MCF 10A (cell line): ENCODE measurements at regions not wholly inside any gene's neighbourhood (a gene's known extent, or its start where the extent isn't known, plus 50 kb on each side); places are given as distances from the start of the nearest gene placed in this dataset.

Source experiments
- BruUV-seq: library from RNA; stranded (reverse); fragments of 400-500 nt; replicated peaks from 2 replicates; lab custom pipeline; 2021; lab: Mats Ljungman, UMichigan
- CTCF ChIA-PET: fragments of 300-600 bp; sonication (Branson Sonifier 250); formaldehyde crosslinking; extraction: SDS; loops from one replicate; lab custom pipeline; 2021; ENCODE audit warnings: antibody characterized with exemption, inconsistent platforms; lab: Yijun Ruan, JAX
- POLR2A ChIA-PET: fragments of 300-600, 350-650 bp; sonication (Branson Sonifier 250); formaldehyde crosslinking; extraction: SDS; loops from one replicate; lab custom pipeline; 2020; ENCODE audit warnings: antibody characterized with exemption, inconsistent platforms; lab: Yijun Ruan, JAX
- DNase-seq: peaks from one replicate; pipeline ENCODE4 v3.0.0-alpha.2; 2018; ENCODE audit not compliant: unreplicated experiment
- H3K27ac Mint-ChIP-seq: one replicate; pipeline ENCODE4 v1.8.0; 2022; ENCODE audit warnings: mild to moderate bottlenecking, low read depth, mixed read lengths; ENCODE audit not compliant: unreplicated experiment
- H3K27me3 Mint-ChIP-seq: one replicate; pipeline ENCODE4 v1.8.0; 2022; ENCODE audit warnings: mixed read lengths; ENCODE audit not compliant: insufficient read depth, unreplicated experiment
- H3K36me3 Mint-ChIP-seq: one replicate; pipeline ENCODE4 v1.8.0; 2022; ENCODE audit warnings: mild to moderate bottlenecking, moderate library complexity, mixed read lengths; ENCODE audit not compliant: insufficient read depth, unreplicated experiment
- H3K4me1 Mint-ChIP-seq: one replicate; pipeline ENCODE4 v1.8.0; 2022; ENCODE audit warnings: mixed read lengths; ENCODE audit not compliant: insufficient read depth, unreplicated experiment
- H3K4me3 Mint-ChIP-seq: one replicate; pipeline ENCODE4 v1.8.0; 2022; ENCODE audit warnings: mild to moderate bottlenecking, moderate library complexity, mixed read lengths; ENCODE audit not compliant: unreplicated experiment
- H3K9me3 Mint-ChIP-seq: one replicate; pipeline ENCODE4 v1.8.0; 2022; ENCODE audit warnings: mixed read lengths; ENCODE audit not compliant: unreplicated experiment
- intact Hi-C: fragments of 100-400 bp; cut with micrococcal nuclease; formaldehyde crosslinking; loops from 2 replicates; pipeline ENCODE4 v1.14.1; 2022
- TF ChIP-seq, protein P1 (sequence below): fragments of 200-600 bp; IDR thresholded peaks from one replicate; pipeline ENCODE4 v1.8.0; 2022; ENCODE audit warnings: antibody characterized with exemption, mild to moderate bottlenecking; ENCODE audit not compliant: unreplicated experiment

DNA sequence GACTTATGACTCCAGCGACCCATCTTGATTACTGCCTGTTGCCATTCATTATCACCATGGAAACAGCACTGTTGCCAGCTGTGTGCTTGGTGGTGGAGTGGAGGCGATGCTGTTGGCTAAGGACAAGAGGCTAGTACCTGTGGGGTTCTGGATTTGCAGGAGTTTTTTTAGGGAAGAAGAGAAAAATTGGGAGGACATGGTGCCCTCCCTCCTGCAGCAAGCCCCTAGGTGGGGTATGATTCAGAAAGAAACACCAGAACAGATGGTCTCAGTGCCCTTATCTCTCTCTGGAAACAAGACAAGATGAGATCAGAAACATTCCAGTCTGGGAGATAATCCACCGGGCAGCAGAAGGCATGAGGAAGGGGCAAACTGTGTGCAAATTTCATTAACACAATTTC lies 87.8 kb upstream of the TLR4 start:
- no peaks in the 10 kb centered on the region for H3K4me1 Mint-ChIP-seq
- no peaks in the 10 kb centered on the region for H3K36me3 Mint-ChIP-seq
- peaks cover 42% of the 10 kb centered on the region for H3K9me3 Mint-ChIP-seq
- ChIA-PET POLR2A (no interaction called here), CTCF (interaction anchor here (1.4 kb wide), 1 partner anchor 11 kb away, joined by 4 read pairs; no protein-coding TSS in a partner anchor)
- DNase-seq: no peak
- no TSS peak for BruUV-seq
- TF ChIP-seq, protein P1, sequence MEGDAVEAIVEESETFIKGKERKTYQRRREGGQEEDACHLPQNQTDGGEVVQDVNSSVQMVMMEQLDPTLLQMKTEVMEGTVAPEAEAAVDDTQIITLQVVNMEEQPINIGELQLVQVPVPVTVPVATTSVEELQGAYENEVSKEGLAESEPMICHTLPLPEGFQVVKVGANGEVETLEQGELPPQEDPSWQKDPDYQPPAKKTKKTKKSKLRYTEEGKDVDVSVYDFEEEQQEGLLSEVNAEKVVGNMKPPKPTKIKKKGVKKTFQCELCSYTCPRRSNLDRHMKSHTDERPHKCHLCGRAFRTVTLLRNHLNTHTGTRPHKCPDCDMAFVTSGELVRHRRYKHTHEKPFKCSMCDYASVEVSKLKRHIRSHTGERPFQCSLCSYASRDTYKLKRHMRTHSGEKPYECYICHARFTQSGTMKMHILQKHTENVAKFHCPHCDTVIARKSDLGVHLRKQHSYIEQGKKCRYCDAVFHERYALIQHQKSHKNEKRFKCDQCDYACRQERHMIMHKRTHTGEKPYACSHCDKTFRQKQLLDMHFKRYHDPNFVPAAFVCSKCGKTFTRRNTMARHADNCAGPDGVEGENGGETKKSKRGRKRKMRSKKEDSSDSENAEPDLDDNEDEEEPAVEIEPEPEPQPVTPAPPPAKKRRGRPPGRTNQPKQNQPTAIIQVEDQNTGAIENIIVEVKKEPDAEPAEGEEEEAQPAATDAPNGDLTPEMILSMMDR: no peak
- no peak overlapping the region for H3K27ac Mint-ChIP-seq
- intact Hi-C loops: no loop called here
- H3K4me3 Mint-ChIP-seq: no peak overlapping the region
- no peaks in the 10 kb centered on the region for H3K27me3 Mint-ChIP-seq

DNA sequence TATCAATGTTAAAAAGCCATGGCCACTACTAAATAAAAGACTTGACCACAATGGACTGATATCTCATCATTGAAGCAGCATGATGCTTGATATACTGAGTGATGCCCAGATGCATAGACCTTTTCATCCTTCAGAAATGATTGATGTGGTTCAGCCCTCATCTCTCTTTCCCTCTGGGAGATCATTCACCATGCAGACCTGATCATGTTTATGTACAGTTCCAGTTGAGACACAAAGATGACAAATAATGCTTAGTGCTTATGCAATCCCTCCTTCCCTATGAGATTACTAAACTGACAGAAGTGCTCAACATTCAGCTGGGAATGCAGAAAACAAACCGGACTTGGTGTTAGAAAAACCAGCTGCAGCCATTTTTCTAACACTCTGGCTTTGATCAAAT lies 91.9 kb upstream of the TLR4 start:
- H3K27ac Mint-ChIP-seq: no peak overlapping the region
- H3K36me3 Mint-ChIP-seq: no peaks in the 10 kb centered on the region
- DNase-seq: peak; percentile 27
- intact Hi-C loops: no loop called here
- H3K4me1 Mint-ChIP-seq: no peaks in the 10 kb centered on the region
- BruUV-seq: no TSS peak
- POLR2A ChIA-PET: no interaction called here
- peaks cover 21% of the 10 kb centered on the region for H3K9me3 Mint-ChIP-seq
- TF ChIP-seq, protein P1: no peak
- H3K4me3 Mint-ChIP-seq: no peak overlapping the region
- no peaks in the 10 kb centered on the region for H3K27me3 Mint-ChIP-seq
- CTCF ChIA-PET: no interaction called here

DNA sequence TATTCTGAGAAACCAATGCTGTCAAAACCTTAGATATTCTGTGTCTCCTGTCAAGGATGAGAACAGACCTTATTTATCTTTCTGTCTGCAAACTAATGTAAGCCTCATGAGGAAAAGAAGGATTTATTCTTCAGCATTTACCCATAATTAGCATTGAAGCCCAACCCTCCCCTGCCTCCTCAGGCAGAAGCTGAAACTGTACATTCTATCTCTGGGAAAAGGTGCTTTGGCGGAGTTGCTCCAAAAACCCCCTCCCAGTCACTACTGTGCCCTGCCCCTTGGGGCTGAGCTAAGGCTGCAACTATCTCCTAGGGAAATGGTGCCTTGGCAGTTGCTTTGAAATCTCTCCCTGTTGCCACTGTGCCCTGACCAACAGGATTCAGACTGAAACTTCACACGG lies 106.2 kb upstream of the TLR4 start:
- CTCF ChIA-PET: no interaction called here
- no peaks in the 10 kb centered on the region for H3K27me3 Mint-ChIP-seq
- intact Hi-C loops: no loop called here
- H3K4me1 Mint-ChIP-seq: no peaks in the 10 kb centered on the region
- POLR2A ChIA-PET: no interaction called here
- peaks cover 52% of the 10 kb centered on the region for H3K9me3 Mint-ChIP-seq
- DNase-seq: no peak
- H3K4me3 Mint-ChIP-seq: no peak overlapping the region
- no TSS peak for BruUV-seq
- no peaks in the 10 kb centered on the region for H3K36me3 Mint-ChIP-seq
- no peak overlapping the region for H3K27ac Mint-ChIP-seq
- TF ChIP-seq, protein P1: no peak

DNA sequence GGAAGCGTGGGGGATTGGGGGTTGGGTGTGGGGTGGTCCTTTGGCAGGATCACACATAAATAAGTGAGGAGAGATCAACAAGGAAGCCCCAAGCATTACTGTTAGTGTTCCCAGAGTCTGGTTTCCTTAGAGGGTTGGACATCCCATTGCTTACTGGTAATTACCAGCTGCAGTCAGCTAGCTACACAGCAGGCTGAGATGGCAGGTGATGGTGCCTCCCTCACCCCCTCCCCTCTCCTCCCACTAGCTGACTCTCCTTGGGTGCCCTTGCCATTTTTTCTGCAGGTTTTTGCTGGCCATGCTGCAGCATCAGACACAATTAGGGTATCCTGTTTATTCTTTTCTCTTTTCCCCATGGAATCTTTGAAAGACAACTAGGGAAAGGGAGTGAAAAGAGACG lies 107.5 kb upstream of the TLR4 start:
- Mint-ChIP-seq H3K27me3 (no peaks in the 10 kb centered on the region), H3K4me3 (no peak overlapping the region), H3K9me3 (peaks cover 47% of the 10 kb centered on the region), H3K27ac (no peak overlapping the region), H3K36me3 (no peaks in the 10 kb centered on the region), H3K4me1 (no peaks in the 10 kb centered on the region)
- CTCF ChIA-PET: no interaction called here
- no peak for DNase-seq
- TF ChIP-seq, protein P1: no peak
- intact Hi-C loops: no loop called here
- POLR2A ChIA-PET: no interaction called here
- no TSS peak for BruUV-seq
